Daoy (cell line): ENCODE measurements at regions not wholly inside any gene's neighbourhood (a gene's known extent, or its start where the extent isn't known, plus 50 kb on each side); places are given as distances from the start of the nearest gene placed in this dataset.
"Not testable (repeated sequence)": the region's sequence is repeated elsewhere in the genome, so short reads cannot be mapped to it uniquely, and the experiment has no call there.

Source experiments
- DNase-seq: peaks from one replicate; pipeline ENCODE4 v3.0.0-alpha.2; 2015; ENCODE audit warnings: low read depth

DNA sequence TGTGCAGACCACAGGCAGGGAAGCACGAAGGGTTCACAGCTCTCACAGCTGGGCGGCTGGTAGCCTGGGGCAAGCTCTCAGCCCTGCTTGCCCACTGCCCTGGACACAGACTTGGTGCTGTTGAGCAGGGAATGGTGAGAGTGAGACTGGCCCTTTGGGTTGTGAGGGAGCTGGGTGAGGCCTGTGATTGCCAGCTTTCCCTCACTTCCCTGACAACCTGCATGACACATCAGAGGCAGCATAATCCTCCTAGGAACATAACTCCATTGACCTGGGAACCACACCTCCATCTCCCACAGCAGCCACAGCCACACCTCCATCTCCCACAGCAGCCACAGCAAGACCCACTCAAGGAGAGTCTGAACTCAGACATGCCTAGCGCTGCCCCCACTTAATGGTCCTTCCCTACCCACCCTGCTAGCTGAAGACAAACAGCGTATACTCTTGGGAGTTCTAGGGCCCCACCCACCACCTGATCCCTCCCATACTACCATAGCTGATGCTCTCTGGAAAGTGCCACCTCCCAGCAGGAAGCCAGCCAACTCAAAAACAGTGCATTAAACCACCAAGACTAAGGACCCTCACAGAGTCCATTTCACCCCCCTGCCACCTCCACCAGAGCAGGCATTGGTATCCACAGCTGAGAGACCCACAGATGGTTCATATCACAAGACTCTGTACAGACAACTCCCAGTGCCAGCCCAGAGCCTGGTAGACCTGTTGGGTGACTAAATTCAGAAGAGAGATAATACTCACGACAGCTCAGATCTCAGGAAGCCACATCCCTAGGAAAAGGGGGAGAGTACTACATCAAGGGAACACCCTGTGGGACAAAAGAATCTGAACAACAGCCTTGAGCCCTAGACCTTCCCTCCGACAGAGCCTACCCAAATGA, 60.2 kb upstream of the PRSS3 start:
- peak; percentile 41 for DNase-seq

DNA sequence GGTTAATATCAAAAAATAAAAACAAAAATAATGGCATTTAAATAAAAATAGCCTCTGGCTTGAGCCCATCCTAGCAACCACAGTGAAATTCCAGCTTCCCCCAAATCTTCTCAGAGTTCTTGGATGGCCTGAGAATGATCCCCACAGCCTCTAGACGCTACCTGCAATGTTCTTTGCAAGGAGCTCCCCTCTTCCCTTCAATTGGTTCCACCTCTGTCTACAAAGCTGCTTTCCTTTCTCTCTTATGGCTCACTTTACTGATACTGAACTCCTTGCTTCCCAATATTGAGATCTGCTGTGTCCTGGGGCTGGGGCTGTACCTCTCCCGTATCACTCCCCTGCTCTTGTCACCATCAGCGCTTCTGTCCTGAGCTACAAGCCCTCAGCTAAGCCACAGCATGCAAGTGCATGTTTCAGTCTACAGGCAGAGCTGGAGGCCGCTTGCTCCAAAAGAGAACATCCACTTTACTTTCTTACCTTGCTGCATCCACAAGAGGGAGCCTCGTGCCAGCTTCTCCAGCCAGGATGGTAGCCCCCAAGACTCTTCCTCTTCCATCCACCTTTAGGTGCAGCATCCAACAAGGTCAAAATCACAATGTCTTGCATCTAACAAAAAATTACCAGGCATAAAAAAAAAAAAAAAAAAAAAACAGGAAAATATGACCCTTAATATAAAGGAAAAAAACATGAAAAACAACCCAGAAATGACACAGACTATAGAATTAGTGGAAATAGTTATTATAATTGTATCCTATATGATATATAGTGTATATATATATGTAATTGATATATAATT, 57.4 kb upstream of the PRSS3 start:
- DNase-seq = peak; percentile 68

DNA sequence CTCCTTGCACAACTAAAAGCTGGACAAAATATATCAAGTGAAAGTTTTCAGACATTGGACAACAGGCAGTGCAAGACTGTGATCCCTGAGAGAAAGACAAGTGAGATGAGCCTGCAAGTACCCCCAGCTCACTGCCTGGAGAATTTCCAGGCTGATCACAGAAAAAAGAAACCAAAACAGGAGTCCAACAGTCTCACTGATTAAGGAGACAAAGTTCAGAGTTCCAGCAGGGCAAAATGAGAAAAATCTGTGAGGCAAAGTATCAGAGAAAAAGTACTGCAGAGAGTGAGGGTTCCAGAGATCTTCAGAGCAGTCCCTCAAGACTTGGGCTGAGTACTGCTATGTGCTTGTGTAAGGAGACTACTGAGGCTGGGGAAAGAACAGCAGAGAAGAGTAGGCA, 56.0 kb upstream of the PRSS3 start:
- no peak for DNase-seq

DNA sequence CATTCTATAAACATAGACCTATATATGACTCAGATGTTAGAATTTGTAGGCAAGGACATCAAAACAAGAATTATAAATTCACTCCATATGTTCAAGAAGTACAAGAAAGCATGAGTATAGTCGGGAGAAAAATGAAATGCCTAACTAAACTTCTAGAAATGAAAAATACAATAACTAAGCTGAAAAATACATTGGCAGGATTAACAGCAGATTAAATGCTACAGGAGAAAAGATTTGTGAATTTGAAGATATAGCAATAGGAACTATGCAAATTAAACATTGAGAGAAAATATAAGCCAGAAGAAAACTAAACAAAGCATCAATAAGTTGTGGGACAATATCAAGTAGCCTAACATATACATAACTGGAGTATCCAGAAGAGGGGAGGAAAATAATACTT, 55.3 kb upstream of the PRSS3 start:
- no peak for DNase-seq

DNA sequence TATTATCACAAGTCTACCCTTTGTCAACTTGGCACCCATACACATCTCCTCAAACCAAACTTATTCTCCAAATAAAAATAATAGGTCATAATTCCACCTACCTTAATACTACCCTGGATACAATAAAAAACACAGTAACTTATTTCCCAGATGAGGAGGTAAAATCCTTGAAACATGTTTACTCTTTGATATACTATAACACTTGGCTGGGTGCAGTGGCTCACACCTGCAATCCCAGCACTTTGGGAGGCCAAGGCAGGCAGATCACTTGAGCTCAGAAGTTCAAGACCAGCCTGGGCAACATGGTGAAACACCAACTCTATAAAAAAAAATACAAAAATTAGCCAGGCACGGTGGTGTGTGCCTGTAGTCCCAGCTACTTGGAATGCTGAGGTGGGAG, 54.4 kb upstream of the PRSS3 start:
- DNase-seq = not testable (repeated sequence)

DNA sequence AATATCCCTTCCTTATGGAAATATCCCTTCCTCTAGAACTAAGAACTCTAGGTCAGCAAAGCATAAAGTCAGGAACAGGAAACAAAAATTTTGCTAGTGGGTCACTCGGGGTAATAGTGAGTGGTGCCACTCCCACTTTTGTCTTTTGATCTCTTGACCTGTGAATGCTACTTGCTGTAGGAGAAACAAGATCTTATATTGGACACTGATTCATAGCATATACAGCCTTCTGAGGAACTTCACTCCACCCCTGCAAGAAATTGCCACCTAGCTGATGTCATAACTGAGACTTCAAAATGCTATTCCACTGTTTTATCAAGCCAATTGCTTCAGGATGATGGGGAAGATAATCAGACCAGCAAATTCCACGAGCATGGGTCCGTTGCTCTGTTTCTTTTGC, 53.3 kb upstream of the PRSS3 start:
- DNase-seq = no peak

DNA sequence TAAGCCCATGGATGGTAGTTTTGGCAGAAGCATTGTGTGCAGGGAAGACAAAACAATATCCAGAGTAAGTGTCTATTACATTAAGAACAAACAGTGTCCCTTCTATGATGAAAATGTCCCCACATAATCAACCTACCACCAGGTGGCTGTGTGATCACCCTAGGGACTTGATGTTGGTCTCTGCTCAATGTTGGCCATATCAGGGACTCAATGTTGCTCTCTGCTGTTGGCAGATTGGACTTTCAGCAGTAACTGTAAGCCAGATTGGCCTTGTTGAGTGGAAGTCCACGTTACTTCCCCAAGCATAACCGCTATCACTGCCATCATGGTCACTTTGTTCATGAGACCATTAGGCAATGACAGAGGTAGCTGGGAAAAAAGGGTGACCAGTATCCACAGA, 52.8 kb upstream of the PRSS3 start:
- no peak for DNase-seq
